Endodermal cell (in vitro differentiated cells): ENCODE measurements at regions not wholly inside any gene's neighbourhood (a gene's known extent, or its start where the extent isn't known, plus 50 kb on each side); places are given as distances from the start of the nearest gene placed in this dataset.

Source experiments
- DNase-seq: peaks from one replicate; pipeline ENCODE4 v3.0.0-alpha.2; 2017
- H3K27ac ChIP-seq: 2 replicates; pipeline ENCODE4 v1.5.1; 2013; ENCODE audit warnings: mild to moderate bottlenecking, low read depth, low read length, moderate library complexity
- H3K27me3 ChIP-seq: 2 replicates; pipeline ENCODE4 v1.6.1; 2013; ENCODE audit warnings: mild to moderate bottlenecking, low read length, moderate library complexity; ENCODE audit not compliant: insufficient read depth, control insufficient read depth, poor library complexity, severe bottlenecking
- H3K36me3 ChIP-seq: 2 replicates; pipeline ENCODE4 v1.7.0; 2013; ENCODE audit warnings: mild to moderate bottlenecking, low read length, moderate library complexity; ENCODE audit not compliant: control insufficient read depth, insufficient read depth
- H3K4me1 ChIP-seq: one replicate; pipeline ENCODE4 v1.7.0; 2013; ENCODE audit warnings: low read length; ENCODE audit not compliant: control insufficient read depth, insufficient read depth
- H3K4me3 ChIP-seq: 2 replicates; pipeline ENCODE4 v1.5.1; 2013; ENCODE audit warnings: mild to moderate bottlenecking, low read length, moderate library complexity
- H3K9ac ChIP-seq: 2 replicates; pipeline ENCODE4 v1.6.1; 2013; ENCODE audit warnings: mild to moderate bottlenecking, low read length, moderate library complexity; ENCODE audit not compliant: poor library complexity, severe bottlenecking; ENCODE audit errors: extremely low read depth
- H3K9me3 ChIP-seq: 2 replicates; pipeline ENCODE4 v1.6.1; 2013; ENCODE audit warnings: mild to moderate bottlenecking, low read length, moderate library complexity; ENCODE audit not compliant: control insufficient read depth
- H3K27ac Mint-ChIP-seq: 2 replicates; pipeline ENCODE4 v1.8.0; 2020; ENCODE audit warnings: mixed read lengths
- H3K27me3 Mint-ChIP-seq: 2 replicates; pipeline ENCODE4 v1.8.0; 2021; ENCODE audit warnings: mild to moderate bottlenecking, mixed read lengths; ENCODE audit not compliant: insufficient read depth
- H3K36me3 Mint-ChIP-seq: 2 replicates; pipeline ENCODE4 v1.8.0; 2020; ENCODE audit warnings: low read depth, mixed read lengths
- H3K4me1 Mint-ChIP-seq: 2 replicates; pipeline ENCODE4 v1.8.0; 2020; ENCODE audit warnings: mixed read lengths
- H3K4me3 Mint-ChIP-seq: 2 replicates; pipeline ENCODE4 v1.8.0; 2020; ENCODE audit warnings: mild to moderate bottlenecking, moderate library complexity, mixed read lengths
- H3K9me3 Mint-ChIP-seq: 2 replicates; pipeline ENCODE4 v1.8.0; 2020; ENCODE audit warnings: mild to moderate bottlenecking, mixed read lengths
- CTCF ChIP-seq: fragments of 200-600 bp; sonication (generic); conservative IDR thresholded peaks from 2 replicates; pipeline ENCODE4 v1.5.0; 2021; ENCODE audit warnings: antibody characterized with exemption, mild to moderate bottlenecking
- WGBS, 2 experiments: methylation state at CpG; one replicate each; pipeline versions ENCODE4 v1.1.5 to v1.1.7; 2013; ENCODE audit warnings: missing lambda C conversion rate in 2 of 2, mixed read lengths in 1 of 2; ENCODE audit not compliant: insufficient coverage in 1 of 2, insufficient read length in 1 of 2; 5-methylcytosine and 5-hydroxymethylcytosine counted together

- H3K9me3 Mint-ChIP-seq, result no peaks in the 10 kb centered on the region
- Histone ChIP-seq H3K4me3 (no peak overlapping the region), H3K36me3 (no peaks in the 10 kb centered on the region), H3K27me3 (no peaks in the 10 kb centered on the region), H3K9ac (no peak overlapping the region), H3K9me3 (no peaks in the 10 kb centered on the region), H3K4me1 (no peaks in the 10 kb centered on the region), H3K27ac (no peak overlapping the region)
- peaks cover under 1% of the 10 kb centered on the region for H3K4me1 Mint-ChIP-seq
- TF ChIP-seq CTCF, result no peak
- no peaks in the 10 kb centered on the region for H3K27me3 Mint-ChIP-seq
- no peak for DNase-seq
- WGBS, 2 experiments, result 92 to 94% methylated on average over 4 to 13 of the region's 13 CpGs
- no peaks in the 10 kb centered on the region for H3K36me3 Mint-ChIP-seq
- H3K27ac Mint-ChIP-seq, result no peak overlapping the region
- no peak overlapping the region for H3K4me3 Mint-ChIP-seq
Measured at GRCh38 chr18:66111018-66111417, 360.2 kb downstream of the CDH7 start.

- Histone ChIP-seq H3K27ac (peak overlapping the region; percentile 26), H3K9ac (no peak overlapping the region), H3K27me3 (no peaks in the 10 kb centered on the region), H3K9me3 (no peaks in the 10 kb centered on the region), H3K4me3 (no peak overlapping the region), H3K36me3 (no peaks in the 10 kb centered on the region), H3K4me1 (no peaks in the 10 kb centered on the region)
- H3K4me3 Mint-ChIP-seq, result no peak overlapping the region
- peaks cover 4% of the 10 kb centered on the region for H3K4me1 Mint-ChIP-seq
- 90% methylated on average over 1 of the region's 1 CpG; no CpG with 5 or more reads in 1 of the 2 experiments for WGBS, 2 experiments
- no peak for DNase-seq
- H3K36me3 Mint-ChIP-seq, result no peaks in the 10 kb centered on the region
- no peak for TF ChIP-seq CTCF
- no peaks in the 10 kb centered on the region for H3K27me3 Mint-ChIP-seq
- H3K27ac Mint-ChIP-seq, result no peak overlapping the region
- H3K9me3 Mint-ChIP-seq, result no peaks in the 10 kb centered on the region
Measured at GRCh38 chr18:66110607-66111006, 359.8 kb downstream of the CDH7 start.

GRCh38 chr18:66109981-66110380 is 359.2 kb downstream of the CDH7 start:
- no peak overlapping the region for H3K9ac ChIP-seq
- Mint-ChIP-seq H3K4me1 (peaks cover 7% of the 10 kb centered on the region), H3K27ac (no peak overlapping the region), H3K9me3 (no peaks in the 10 kb centered on the region), H3K27me3 (no peaks in the 10 kb centered on the region), H3K36me3 (no peaks in the 10 kb centered on the region), H3K4me3 (no peak overlapping the region)
- no peak for DNase-seq
- no peak for TF ChIP-seq CTCF
- no peaks in the 10 kb centered on the region for H3K36me3 ChIP-seq
- H3K4me3 ChIP-seq, result no peak overlapping the region
- WGBS, 2 experiments, result no CpG with 5 or more reads among the region's 1 CpG
- no peaks in the 10 kb centered on the region for H3K9me3 ChIP-seq
- no peaks in the 10 kb centered on the region for H3K27me3 ChIP-seq
- H3K27ac ChIP-seq, result peak overlapping the region; percentile 41
- H3K4me1 ChIP-seq, result no peaks in the 10 kb centered on the region
